GM18868 (cell line): ENCODE measurements at regions not wholly inside any gene's neighbourhood (a gene's known extent, or its start where the extent isn't known, plus 50 kb on each side); places are given as distances from the start of the nearest gene placed in this dataset.

Experiments
- ATAC-seq: cut with Tn5 transposase; IDR thresholded peaks from one replicate; pipeline ENCODE4 v1.9.1; 2021; ENCODE audit warnings: mild to moderate bottlenecking, moderate library complexity; ENCODE audit not compliant: unreplicated experiment

DNA sequence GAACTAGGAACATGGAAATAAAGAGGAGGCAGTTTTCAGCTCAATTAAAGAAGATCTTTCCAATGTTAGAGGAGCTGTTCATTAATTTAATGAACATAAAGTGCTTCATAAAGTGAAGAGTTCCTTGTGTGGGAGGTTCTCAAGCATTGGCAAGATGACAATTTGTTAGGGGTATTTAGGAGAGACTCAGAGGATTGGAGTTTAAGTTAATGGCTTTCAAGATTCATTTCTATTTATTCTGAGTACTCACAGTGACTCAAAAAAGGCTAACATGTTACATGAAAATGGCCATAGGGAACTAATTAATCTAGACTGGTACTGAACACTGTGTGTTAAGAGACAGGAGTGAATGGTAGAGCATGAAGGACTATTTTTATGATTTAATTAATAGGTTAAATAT is 55.4 kb upstream of the CDH12 start:
- no peak for ATAC-seq

GRCh38 chr5:22908129-22908528 is 55.0 kb upstream of the CDH12 start:
- ATAC-seq = no peak
